ENCODE measurements at regions not wholly inside any gene's neighbourhood (a gene's known extent, or its start where the extent isn't known, plus 50 kb on each side); places are given as distances from the start of the nearest gene placed in this dataset.

DNA sequence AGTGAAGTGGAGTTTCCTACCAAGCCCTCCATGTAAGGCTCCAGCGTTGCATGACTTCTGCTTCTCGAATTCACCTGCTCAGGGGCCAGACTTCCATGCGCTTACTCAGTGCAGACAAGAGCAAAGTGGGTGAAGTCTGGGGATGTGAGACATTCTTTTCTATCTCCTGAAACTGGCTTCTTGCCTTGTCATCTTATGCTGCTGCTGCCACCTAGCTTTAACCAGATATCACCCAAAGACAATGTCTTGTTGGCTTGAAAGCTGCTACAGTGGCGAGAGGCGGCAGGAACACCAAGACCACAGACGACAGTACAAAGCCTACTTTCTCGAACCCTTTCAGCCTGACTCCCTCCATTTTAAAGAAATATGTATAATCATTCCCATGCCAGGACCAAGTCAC, 103.6 kb upstream of the ADGRG2 start:
- no peak for TF ChIP-seq POLR2AphosphoS5 (IDR thresholded peaks at IDR 0.05)
- no peak for TF ChIP-seq CTCF (IDR thresholded peaks at IDR 0.05)

Data from upper lobe of left lung (tissue), 4 donors.